Spinal cord (tissue), 9 donors: ENCODE measurements at regions not wholly inside any gene's neighbourhood (a gene's known extent, or its start where the extent isn't known, plus 50 kb on each side); places are given as distances from the start of the nearest gene placed in this dataset.

ENCODE experiments used
- DNase-seq, 6 donors: peaks; one replicate each; pipeline versions ENCODE4 v3.0.0 to v3.0.0-alpha.2; 2013 to 2015; ENCODE audit warnings: low spot score in 6 of 6, low read depth in 4 of 6
- H3K27ac ChIP-seq: one replicate; pipeline ENCODE4 v1.5.1; 2013; ENCODE audit warnings: low read depth, low read length, control low read depth
- H3K27me3 ChIP-seq: one replicate; pipeline ENCODE4 v1.6.1; 2013; ENCODE audit warnings: low read length; ENCODE audit not compliant: control insufficient read depth, insufficient read depth
- H3K36me3 ChIP-seq: one replicate; pipeline ENCODE4 v1.6.1; 2013; ENCODE audit warnings: low read length; ENCODE audit not compliant: control insufficient read depth, insufficient read depth
- H3K4me1 ChIP-seq: one replicate; pipeline ENCODE4 v1.6.1; 2013; ENCODE audit warnings: low read length; ENCODE audit not compliant: control insufficient read depth, insufficient read depth
- H3K4me3 ChIP-seq: one replicate; pipeline ENCODE4 v1.5.1; 2013; ENCODE audit warnings: low read depth, low read length, control low read depth
- H3K9me3 ChIP-seq: one replicate; pipeline ENCODE4 v1.6.1; 2013; ENCODE audit warnings: low read length; ENCODE audit not compliant: control insufficient read depth, insufficient read depth
- WGBS: methylation state at CpG from one replicate; pipeline ENCODE4 v1.1.5; 2013; ENCODE audit warnings: missing lambda C conversion rate; ENCODE audit not compliant: insufficient coverage; 5-methylcytosine and 5-hydroxymethylcytosine counted together
- donor health status: healthy.

DNA sequence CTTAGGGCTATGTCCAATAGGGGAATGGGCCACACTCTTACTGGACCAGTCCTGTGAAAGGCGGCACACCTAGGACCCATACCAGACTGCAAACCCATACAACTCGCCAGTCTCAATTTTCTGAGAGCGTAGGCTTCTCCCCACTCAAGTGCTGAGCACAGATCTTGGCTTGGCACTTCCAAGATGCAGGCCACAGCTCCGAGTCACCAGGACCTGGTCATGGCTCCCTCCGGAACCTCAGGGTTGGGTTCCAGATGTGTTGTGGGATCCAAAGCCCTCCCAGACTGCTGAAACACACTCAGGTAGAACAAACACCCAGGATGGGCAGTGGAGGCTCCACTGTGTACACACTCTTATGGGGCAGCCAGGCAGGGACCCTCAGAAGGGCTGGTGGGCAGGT, 103.3 kb downstream of the TMEM144 start:
- Histone ChIP-seq H3K27me3 (no peaks in the 10 kb centered on the region), H3K4me3 (no peak overlapping the region), H3K4me1 (no peaks in the 10 kb centered on the region), H3K9me3 (no peaks in the 10 kb centered on the region), H3K27ac (no peak overlapping the region), H3K36me3 (no peaks in the 10 kb centered on the region)
- DNase-seq = no peak
- 86% methylated on average over 5 of the region's 5 CpGs for WGBS

DNA sequence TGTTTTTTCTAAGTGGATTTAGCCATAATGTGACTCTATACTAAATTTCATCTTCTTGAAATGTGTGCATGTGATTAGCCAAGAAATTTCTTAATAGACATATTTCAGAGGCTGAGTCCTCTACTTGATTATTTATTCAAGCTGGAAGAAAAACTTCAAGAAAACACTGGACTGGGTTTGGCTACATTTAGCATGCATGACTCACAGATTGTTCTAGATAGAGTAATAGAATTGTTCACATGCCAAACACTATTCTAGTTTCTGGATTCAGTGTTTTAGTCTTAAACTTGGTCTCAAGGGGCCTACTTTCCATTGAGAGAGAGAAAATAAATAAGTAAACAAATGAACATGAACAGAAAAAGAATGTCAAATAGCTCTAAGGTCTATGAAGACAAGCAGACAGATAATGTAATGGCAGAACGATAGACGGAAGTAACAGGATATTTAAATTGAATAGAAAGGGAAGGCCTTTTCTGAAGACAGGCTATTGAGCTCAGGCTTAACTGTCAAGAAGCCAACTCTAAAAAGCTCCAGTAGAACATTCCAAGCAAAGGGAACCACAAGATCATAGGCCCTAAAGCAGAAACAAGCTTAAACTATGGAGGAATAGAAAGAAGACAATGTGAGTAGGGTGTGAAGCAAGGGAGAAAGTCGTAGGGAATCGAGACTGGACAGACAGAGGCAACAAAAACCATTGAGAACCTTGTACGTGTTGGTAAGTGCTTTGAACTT, 104.6 kb downstream of the TMEM144 start:
- no CpG with 5 or more reads among the region's 5 CpGs for WGBS
- H3K4me3 ChIP-seq = no peak overlapping the region

DNA sequence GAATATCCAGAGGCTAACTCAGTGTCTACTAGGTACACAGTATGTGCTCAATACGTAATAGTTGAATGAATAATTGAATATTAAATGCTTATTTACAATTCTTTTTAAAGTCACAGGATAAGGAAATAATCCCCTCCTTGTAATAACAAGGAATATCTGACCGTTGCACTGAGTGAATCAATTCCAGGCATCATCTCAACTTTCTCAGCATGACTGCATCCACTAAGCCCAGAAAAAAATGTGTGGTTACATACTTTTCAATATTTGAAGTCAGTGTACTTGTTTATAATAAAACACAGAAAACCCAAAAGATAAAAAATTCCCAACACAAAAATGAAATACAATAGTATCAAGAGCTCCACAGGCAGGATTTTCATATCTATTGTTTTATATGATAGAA, 105.4 kb downstream of the TMEM144 start:
- H3K36me3 ChIP-seq = no peaks in the 10 kb centered on the region
- H3K27ac ChIP-seq = no peak overlapping the region
- H3K27me3 ChIP-seq = no peaks in the 10 kb centered on the region
- DNase-seq = no peak
- H3K9me3 ChIP-seq = no peaks in the 10 kb centered on the region
- no CpG with 5 or more reads among the region's 2 CpGs for WGBS
- H3K4me3 ChIP-seq = no peak overlapping the region
- H3K4me1 ChIP-seq = no peaks in the 10 kb centered on the region

More for the DNA sequence above, 104.6 kb downstream of the TMEM144 start:
- Histone ChIP-seq H3K9me3 (no peaks in the 10 kb centered on the region), H3K36me3 (no peaks in the 10 kb centered on the region), H3K27ac (no peak overlapping the region), H3K27me3 (no peaks in the 10 kb centered on the region), H3K4me1 (no peaks in the 10 kb centered on the region)
- DNase-seq = no peak

DNA sequence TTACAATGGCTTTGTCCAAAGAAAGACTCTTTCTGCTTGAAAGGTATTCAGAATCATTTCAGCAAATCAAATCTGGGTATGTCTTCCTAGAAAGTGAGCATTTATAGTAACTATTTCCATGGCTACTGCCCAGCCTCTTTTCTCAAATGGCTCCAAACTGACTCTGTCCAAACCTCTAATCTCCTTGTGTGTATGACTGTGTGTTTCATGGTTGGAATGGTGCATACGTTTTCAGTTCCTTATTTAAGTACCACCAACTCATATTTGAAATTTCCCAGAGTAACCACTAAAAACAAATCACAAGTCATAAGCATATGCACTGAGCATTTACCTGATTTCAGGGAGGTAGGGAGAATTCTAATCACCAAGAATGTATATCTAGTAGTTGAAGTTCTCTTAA, 106.0 kb downstream of the TMEM144 start:
- no peaks in the 10 kb centered on the region for H3K36me3 ChIP-seq
- no peak for DNase-seq
- WGBS = no CpG with 5 or more reads among the region's 1 CpG
- no peaks in the 10 kb centered on the region for H3K27me3 ChIP-seq
- H3K9me3 ChIP-seq = no peaks in the 10 kb centered on the region
- H3K27ac ChIP-seq = no peak overlapping the region
- H3K4me1 ChIP-seq = no peaks in the 10 kb centered on the region
- no peak overlapping the region for H3K4me3 ChIP-seq

DNA sequence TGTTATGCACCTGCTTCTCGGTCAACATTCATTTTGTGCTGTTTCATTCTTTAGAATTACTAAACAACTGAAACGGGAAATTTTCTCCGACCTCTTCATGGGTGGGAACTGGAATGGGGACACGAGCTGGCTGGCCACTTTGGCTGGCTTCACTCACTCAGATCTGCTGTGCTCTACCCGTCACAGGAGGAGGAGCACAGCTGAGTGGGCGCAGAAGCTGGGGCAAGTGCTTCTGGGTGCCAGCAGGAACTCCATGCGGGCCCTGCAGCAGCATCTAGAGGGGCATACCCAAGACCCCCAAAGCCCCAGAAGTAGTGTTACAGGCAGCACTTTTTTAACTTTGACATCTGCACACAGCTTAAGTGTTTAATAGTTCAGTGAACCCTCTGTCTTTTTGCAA, 109.6 kb downstream of the TMEM144 start:
- 90% methylated on average over 5 of the region's 7 CpGs for WGBS
- Histone ChIP-seq H3K4me1 (no peaks in the 10 kb centered on the region), H3K9me3 (no peaks in the 10 kb centered on the region), H3K27me3 (no peaks in the 10 kb centered on the region), H3K36me3 (no peaks in the 10 kb centered on the region), H3K4me3 (no peak overlapping the region), H3K27ac (no peak overlapping the region)
- DNase-seq = no peak

DNA sequence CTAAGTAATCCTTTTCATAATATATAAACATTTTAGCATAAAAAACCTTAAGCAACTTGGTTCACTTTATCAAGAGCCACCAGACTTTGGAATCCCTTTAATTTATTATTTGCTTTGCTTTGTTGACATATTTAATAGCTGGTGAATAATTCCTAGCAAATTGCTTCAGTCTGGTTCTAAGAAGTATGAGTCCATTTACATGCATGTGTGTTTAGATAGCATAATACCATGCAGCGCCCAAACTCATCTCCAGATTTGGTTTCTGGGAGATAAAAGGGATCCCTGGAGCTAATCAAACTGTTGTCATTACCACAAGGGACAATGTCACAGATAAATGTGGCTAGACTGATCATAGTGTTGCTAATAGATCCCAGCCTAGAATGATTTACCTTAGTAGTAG, 111.8 kb downstream of the TMEM144 start:
- H3K27ac ChIP-seq = no peak overlapping the region
- H3K36me3 ChIP-seq = no peaks in the 10 kb centered on the region
- H3K27me3 ChIP-seq = no peaks in the 10 kb centered on the region
- no peak for DNase-seq
- H3K4me1 ChIP-seq = no peaks in the 10 kb centered on the region
- no peaks in the 10 kb centered on the region for H3K9me3 ChIP-seq
- WGBS = no CpG with 5 or more reads among the region's 1 CpG
- H3K4me3 ChIP-seq = no peak overlapping the region

DNA sequence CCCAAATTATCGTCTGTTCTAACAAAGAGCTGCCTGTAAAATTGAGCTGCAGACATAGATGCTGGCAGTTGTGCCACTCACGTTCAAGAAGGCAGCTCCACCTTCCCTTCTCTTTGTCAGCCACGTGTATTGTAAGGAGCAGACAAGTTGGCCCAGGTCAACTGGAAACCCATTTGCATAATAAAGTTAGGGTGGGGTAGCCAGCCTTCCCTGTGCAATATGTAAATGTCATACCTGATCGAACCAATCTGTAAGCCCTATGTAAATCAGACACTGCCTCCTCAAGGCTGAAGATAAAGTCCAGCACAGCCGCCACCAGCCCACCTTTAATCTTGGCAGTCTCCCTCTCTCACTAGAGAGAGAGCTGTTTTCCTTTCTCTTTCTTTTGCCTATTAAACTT, 117.2 kb downstream of the TMEM144 start:
- no peaks in the 10 kb centered on the region for H3K27me3 ChIP-seq
- H3K27ac ChIP-seq = no peak overlapping the region
- no peak for DNase-seq
- no peaks in the 10 kb centered on the region for H3K4me1 ChIP-seq
- H3K4me3 ChIP-seq = no peak overlapping the region
- 50% methylated on average over 3 of the region's 5 CpGs for WGBS
- H3K9me3 ChIP-seq = no peaks in the 10 kb centered on the region
- H3K36me3 ChIP-seq = no peaks in the 10 kb centered on the region

DNA sequence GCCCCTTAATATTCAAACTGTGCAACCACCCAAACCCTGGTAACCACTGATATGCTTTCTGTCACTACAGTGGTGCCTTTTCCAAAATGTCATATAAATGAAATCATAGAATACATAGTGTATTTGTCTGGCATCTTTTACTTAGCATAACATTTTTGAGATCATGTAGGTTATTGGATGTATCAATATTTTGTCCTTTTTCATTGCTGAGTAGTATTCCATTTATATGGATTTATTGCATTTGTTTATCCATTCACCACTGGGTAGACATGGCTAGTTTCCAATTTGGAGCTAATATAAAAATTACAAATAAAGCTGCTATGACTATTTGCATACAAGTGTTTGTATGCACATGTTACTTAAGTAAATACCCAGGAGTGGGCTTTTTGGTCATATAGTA, 121.6 kb downstream of the TMEM144 start:
- Histone ChIP-seq H3K4me1 (no peaks in the 10 kb centered on the region), H3K9me3 (no peaks in the 10 kb centered on the region), H3K36me3 (no peaks in the 10 kb centered on the region), H3K27ac (no peak overlapping the region), H3K27me3 (no peaks in the 10 kb centered on the region), H3K4me3 (no peak overlapping the region)
- DNase-seq = no peak

DNA sequence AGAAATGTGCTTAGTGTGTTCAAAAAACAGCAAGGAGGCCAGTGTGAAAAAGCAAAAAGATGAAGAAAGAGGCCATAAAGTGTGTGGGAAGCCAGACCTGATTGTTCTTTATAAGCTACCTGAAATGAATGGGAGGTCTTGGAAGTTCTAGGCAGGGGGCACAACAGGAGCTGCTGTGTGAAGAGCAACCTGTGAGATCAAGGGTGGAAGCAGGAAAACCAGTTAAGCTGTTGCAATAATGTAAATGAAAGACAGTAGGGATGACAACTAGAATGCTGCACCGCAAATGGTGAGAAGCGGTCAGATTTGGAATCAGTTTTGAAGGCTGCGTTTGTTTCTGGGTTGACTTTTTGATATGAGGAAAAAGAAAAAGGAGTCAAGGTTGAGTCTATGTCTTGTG, 123.5 kb downstream of the TMEM144 start:
- no peak for DNase-seq
- H3K9me3 ChIP-seq = no peaks in the 10 kb centered on the region
- H3K4me1 ChIP-seq = no peaks in the 10 kb centered on the region
- 92% methylated on average over 3 of the region's 3 CpGs for WGBS
- H3K4me3 ChIP-seq = no peak overlapping the region
- H3K27ac ChIP-seq = no peak overlapping the region
- H3K27me3 ChIP-seq = no peaks in the 10 kb centered on the region
- no peaks in the 10 kb centered on the region for H3K36me3 ChIP-seq

DNA sequence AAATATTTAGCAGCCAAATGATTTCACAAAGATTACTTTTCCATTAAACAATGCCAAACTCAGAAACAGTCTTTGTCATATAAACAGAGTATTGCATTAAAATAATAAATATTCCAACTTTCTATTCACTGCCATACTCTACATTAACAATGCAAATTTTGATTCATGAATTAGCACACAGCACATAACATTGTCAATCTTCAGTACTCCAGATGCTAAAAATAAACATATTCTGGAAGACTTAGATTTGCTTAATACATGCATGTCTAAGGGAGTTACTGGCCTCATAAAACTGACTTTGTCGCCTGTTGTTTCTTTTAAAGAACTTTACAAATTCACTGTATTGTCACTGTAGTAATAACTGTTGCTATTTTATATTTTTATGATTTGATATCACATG, 131.6 kb downstream of the TMEM144 start:
- Histone ChIP-seq H3K4me1 (no peaks in the 10 kb centered on the region), H3K36me3 (no peaks in the 10 kb centered on the region), H3K27ac (no peak overlapping the region), H3K27me3 (no peaks in the 10 kb centered on the region), H3K4me3 (no peak overlapping the region), H3K9me3 (no peaks in the 10 kb centered on the region)
- DNase-seq = no peak
- no CpG with 5 or more reads among the region's 1 CpG for WGBS
